B cell (primary cell): ENCODE measurements at regions not wholly inside any gene's neighbourhood (a gene's known extent, or its start where the extent isn't known, plus 50 kb on each side); places are given as distances from the start of the nearest gene placed in this dataset.

Source experiments
- ATAC-seq: fragments of 200-7000 bp; cut with Tn5 transposase; one replicate; pipeline ENCODE4 v1.10.0; 2021; ENCODE audit warnings: low read depth, mild to moderate bottlenecking, moderate number of reproducible peaks, moderate library complexity
- CTCF ChIA-PET: fragments of 350-600 bp; sonication (Branson Sonifier 250); formaldehyde crosslinking; loops from one replicate; lab custom pipeline; 2021; ENCODE audit warnings: antibody characterized with exemption, inconsistent platforms; lab: Charles Lee
- POLR2A ChIA-PET: fragments of 350-600 bp; sonication (Branson Sonifier 250); formaldehyde crosslinking; loops from one replicate; lab custom pipeline; 2021; ENCODE audit warnings: antibody characterized with exemption; lab: Charles Lee
- DNase-seq: peaks from one replicate; pipeline ENCODE4 v3.0.0; 2013
- H2AFZ ChIP-seq: 2 replicates; pipeline ENCODE4 v1.6.1; 2012; ENCODE audit warnings: mild to moderate bottlenecking, low read depth, low read length; ENCODE audit not compliant: insufficient read depth, poor library complexity, severe bottlenecking
- H3K27ac ChIP-seq, 2 donors: 1 replicate in 1 of 2; 2 replicates in 1 of 2; pipeline ENCODE4 v1.5.1; 2012 to 2013; ENCODE audit warnings: low read length in 2 of 2, mild to moderate bottlenecking in 2 of 2, moderate library complexity in 1 of 2
- H3K27me3 ChIP-seq, 4 experiments: fragments of 200-600 bp in 1 of 4; sonication (generic) in 1 of 4; replicated peaks in 1 of 4; 1 replicate in 2 of 4; 2 replicates in 2 of 4; pipeline versions ENCODE4 v1.6.1 to v1.7.0; 2013 to 2016; ENCODE audit warnings: low read length in 3 of 4, mild to moderate bottlenecking in 2 of 4, mixed read lengths in 1 of 4, moderate library complexity in 1 of 4; ENCODE audit not compliant: insufficient read depth in 4 of 4, control insufficient read depth in 3 of 4; ENCODE audit errors: control extremely low read depth in 1 of 4
- H3K36me3 ChIP-seq, 2 experiments: replicated peaks in 1 of 2; 1 replicate in 1 of 2; 2 replicates in 1 of 2; pipeline versions ENCODE4 v1.6.1 to v1.7.1; 2013; ENCODE audit warnings: low read length in 1 of 2; ENCODE audit not compliant: insufficient read depth in 2 of 2, control insufficient read depth in 1 of 2; ENCODE audit errors: control extremely low read depth in 1 of 2, extremely low read depth in 1 of 2
- H3K4me1 ChIP-seq, 2 donors: fragments of 200-600 bp in 1 of 2; sonication (generic) in 1 of 2; 1 replicate in 1 of 2; 2 replicates in 1 of 2; pipeline versions ENCODE4 v1.5.1 to v1.6.1; 2013 to 2017; ENCODE audit warnings: low read length in 2 of 2; ENCODE audit not compliant: control insufficient read depth in 2 of 2, insufficient read depth in 2 of 2
- H3K4me2 ChIP-seq: replicated peaks from 2 replicates; pipeline ENCODE3; 2012; ENCODE audit warnings: mild to moderate bottlenecking, low read depth, low read length; ENCODE audit not compliant: poor library complexity, severe bottlenecking
- H3K4me3 ChIP-seq, 5 experiments: fragments of 200-600 bp in 1 of 5; sonication (generic) in 1 of 5; 1 replicate in 3 of 5; 2 replicates in 2 of 5; pipeline versions ENCODE4 v1.5.1 to v1.7.0; 2011 to 2016; ENCODE audit warnings: low read length in 4 of 5, mild to moderate bottlenecking in 4 of 5, low read depth in 2 of 5, control low read depth in 1 of 5, moderate library complexity in 1 of 5; ENCODE audit not compliant: insufficient read depth in 1 of 5; ENCODE audit errors: control extremely low read depth in 1 of 5, extremely low read depth in 1 of 5
- H3K79me2 ChIP-seq: fragments of 200-600 bp; sonication (generic); one replicate; pipeline ENCODE4 v1.6.0; 2016; ENCODE audit warnings: low read length; ENCODE audit not compliant: control insufficient read depth, insufficient read depth
- H3K9ac ChIP-seq: fragments of 200-600 bp; sonication (generic); 2 replicates; pipeline ENCODE4 v1.6.1; 2017; ENCODE audit warnings: mild to moderate bottlenecking, low read length, moderate library complexity
- H3K9me3 ChIP-seq, 3 donors: one replicate each; pipeline versions ENCODE4 v1.6.1 to v1.7.1; 2013; ENCODE audit warnings: low read length in 2 of 3; ENCODE audit not compliant: control insufficient read depth in 2 of 3, insufficient read depth in 1 of 3; ENCODE audit errors: control extremely low read depth in 1 of 3
- H4K20me1 ChIP-seq: 2 replicates; pipeline ENCODE4 v1.6.0; 2012; ENCODE audit warnings: mild to moderate bottlenecking, low read length; ENCODE audit not compliant: insufficient read depth, control insufficient read depth, poor library complexity, severe bottlenecking
- H3K27ac Mint-ChIP-seq: one replicate; pipeline ENCODE4 v1.8.0; 2021; ENCODE audit warnings: mixed read lengths
- H3K27me3 Mint-ChIP-seq: one replicate; pipeline ENCODE4 v1.8.0; 2021; ENCODE audit warnings: mixed read lengths
- H3K4me1 Mint-ChIP-seq: one replicate; pipeline ENCODE4 v1.8.0; 2021; ENCODE audit warnings: mixed read lengths
- H3K4me3 Mint-ChIP-seq: one replicate; pipeline ENCODE4 v1.8.0; 2021; ENCODE audit warnings: mixed read lengths
- H3K9me3 Mint-ChIP-seq: one replicate; pipeline ENCODE4 v1.8.0; 2022; ENCODE audit warnings: mixed read lengths; ENCODE audit not compliant: insufficient read depth
- EZH2 ChIP-seq: IDR thresholded peaks from 2 replicates; pipeline ENCODE4 v1.6.1; 2012; ENCODE audit warnings: borderline replicate concordance, low read depth, mild to moderate bottlenecking, moderate library complexity, low read length; ENCODE audit not compliant: insufficient read depth, poor library complexity, severe bottlenecking
- WGBS: methylation state at CpG from one replicate; pipeline ENCODE4 v1.1.5; 2013; ENCODE audit warnings: missing lambda C conversion rate; ENCODE audit not compliant: insufficient coverage; 5-methylcytosine and 5-hydroxymethylcytosine counted together
- intact Hi-C: fragments of 100-400 bp; cut with micrococcal nuclease; formaldehyde crosslinking; loops from one replicate; pipeline ENCODE4 v1.10.0; 2022
- TF ChIP-seq, protein P1 (sequence below): fragments of 200-600 bp; IDR thresholded peaks from one replicate; pipeline ENCODE4 v1.8.0; 2022; ENCODE audit warnings: antibody characterized with exemption, mild to moderate bottlenecking

DNA sequence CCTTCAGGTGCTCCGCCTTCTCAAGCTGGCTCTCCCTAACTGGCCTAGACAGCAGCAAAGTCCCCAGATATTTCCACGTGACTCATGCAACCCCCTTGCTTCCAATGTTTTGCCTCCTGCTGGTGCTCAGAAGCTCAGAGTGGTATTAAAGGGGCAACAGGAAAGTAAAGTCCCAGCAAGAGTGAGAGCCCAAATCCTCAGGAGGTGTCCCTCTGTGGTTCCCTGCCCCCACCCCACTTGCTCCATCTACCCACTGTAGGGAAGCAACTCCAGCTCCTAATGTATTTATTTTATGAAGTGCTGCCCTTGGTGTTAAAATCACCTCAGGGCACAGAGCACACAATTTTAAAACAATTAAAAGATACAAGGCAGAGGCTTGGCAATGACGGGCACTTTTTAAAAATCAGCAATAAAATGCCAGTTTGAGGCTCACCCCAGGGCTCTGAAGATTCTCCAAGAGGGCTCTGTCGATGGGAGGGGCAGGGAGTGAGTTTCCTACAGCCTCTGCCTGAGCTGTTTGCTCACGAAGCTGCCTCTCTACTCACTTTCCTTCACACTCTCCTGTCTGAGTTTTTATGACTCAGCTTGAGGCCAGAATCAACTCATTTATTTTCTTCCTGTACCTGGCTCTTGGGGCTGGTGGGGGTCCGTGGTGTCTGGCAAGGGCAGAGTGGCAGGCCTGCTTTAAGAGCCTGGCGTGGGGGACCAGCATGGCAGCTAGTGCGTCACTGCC lies 81.9 kb upstream of the MAX start:
- no peak overlapping the region for H3K9ac ChIP-seq
- no peaks in the 10 kb centered on the region for H3K36me3 ChIP-seq
- 75% methylated on average over 3 of the region's 8 CpGs for WGBS
- Mint-ChIP-seq H3K4me3 (no peak overlapping the region), H3K4me1 (peaks cover 36% of the 10 kb centered on the region), H3K27ac (no peak overlapping the region), H3K9me3 (no peaks in the 10 kb centered on the region), H3K27me3 (no peaks in the 10 kb centered on the region)
- no peak overlapping the region for H2AFZ ChIP-seq
- TF ChIP-seq, protein P1, sequence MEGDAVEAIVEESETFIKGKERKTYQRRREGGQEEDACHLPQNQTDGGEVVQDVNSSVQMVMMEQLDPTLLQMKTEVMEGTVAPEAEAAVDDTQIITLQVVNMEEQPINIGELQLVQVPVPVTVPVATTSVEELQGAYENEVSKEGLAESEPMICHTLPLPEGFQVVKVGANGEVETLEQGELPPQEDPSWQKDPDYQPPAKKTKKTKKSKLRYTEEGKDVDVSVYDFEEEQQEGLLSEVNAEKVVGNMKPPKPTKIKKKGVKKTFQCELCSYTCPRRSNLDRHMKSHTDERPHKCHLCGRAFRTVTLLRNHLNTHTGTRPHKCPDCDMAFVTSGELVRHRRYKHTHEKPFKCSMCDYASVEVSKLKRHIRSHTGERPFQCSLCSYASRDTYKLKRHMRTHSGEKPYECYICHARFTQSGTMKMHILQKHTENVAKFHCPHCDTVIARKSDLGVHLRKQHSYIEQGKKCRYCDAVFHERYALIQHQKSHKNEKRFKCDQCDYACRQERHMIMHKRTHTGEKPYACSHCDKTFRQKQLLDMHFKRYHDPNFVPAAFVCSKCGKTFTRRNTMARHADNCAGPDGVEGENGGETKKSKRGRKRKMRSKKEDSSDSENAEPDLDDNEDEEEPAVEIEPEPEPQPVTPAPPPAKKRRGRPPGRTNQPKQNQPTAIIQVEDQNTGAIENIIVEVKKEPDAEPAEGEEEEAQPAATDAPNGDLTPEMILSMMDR = no peak
- no peak for TF ChIP-seq EZH2
- H3K27ac ChIP-seq = no peak overlapping the region
- H4K20me1 ChIP-seq = no peaks in the 10 kb centered on the region
- no peak for DNase-seq
- ATAC-seq = no peak
- peaks cover 0 to 14% (median 5%) of the 10 kb centered on the region in 3 donors for H3K9me3 ChIP-seq
- no peaks in the 10 kb centered on the region for H3K27me3 ChIP-seq
- POLR2A ChIA-PET = interaction anchor here (0.6 to 1.1 kb wide), 2 partner anchors 10 to 179 kb away, joined by 3 to 7 read pairs; no protein-coding TSS in a partner anchor
- intact Hi-C loops = no loop called here
- CTCF ChIA-PET = interaction anchor here (1.0 to 4.4 kb wide), 6 partner anchors 11 to 231 kb away, joined by 3 to 16 read pairs (median 4); no protein-coding TSS in a partner anchor
- no peak overlapping the region for H3K4me3 ChIP-seq
- H3K4me1 ChIP-seq = peaks cover 25 to 27% of the 10 kb centered on the region in 2 donors
- no peaks in the 10 kb centered on the region for H3K79me2 ChIP-seq
- no peak overlapping the region for H3K4me2 ChIP-seq

DNA sequence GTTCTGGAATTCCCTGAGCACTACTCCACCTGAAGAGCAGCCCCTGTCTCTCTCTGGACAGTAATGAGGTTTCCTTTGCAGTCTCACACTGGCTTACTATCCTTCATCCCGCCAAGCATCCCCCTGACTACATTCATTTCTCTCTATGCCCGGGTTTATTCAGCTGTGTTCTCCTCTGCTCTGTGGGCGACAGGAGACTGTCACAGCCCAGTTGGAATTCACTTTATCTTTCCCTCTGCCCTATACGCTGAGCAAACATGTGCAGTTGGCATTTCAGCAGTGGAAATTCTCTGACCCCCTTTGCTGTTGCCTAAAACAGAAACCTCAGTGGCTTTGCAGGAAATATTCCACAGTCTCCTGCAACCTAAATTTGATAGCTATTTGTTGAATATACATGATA lies 83.5 kb upstream of the MAX start:
- H3K4me1 Mint-ChIP-seq = peaks cover 20% of the 10 kb centered on the region
- CTCF ChIA-PET = interaction anchor here (1.3 to 4.4 kb wide), 3 partner anchors 9 to 229 kb away, joined by 3 to 16 read pairs (median 5); no protein-coding TSS in a partner anchor

More for the DNA sequence above, 83.5 kb upstream of the MAX start:
- H3K27ac Mint-ChIP-seq = no peak overlapping the region
- no peaks in the 10 kb centered on the region for H3K79me2 ChIP-seq
- H3K27me3 Mint-ChIP-seq = no peaks in the 10 kb centered on the region
- ATAC-seq (no peak), DNase-seq (no peak)
- no peaks in the 10 kb centered on the region for H3K27me3 ChIP-seq
- H4K20me1 ChIP-seq = no peaks in the 10 kb centered on the region
- H3K4me3 Mint-ChIP-seq = no peak overlapping the region
- intact Hi-C loops = no loop called here
- 92% methylated on average over 3 of the region's 4 CpGs for WGBS
- no peak overlapping the region for H3K4me2 ChIP-seq
- peaks cover 0 to 14% (median 5%) of the 10 kb centered on the region in 3 donors for H3K9me3 ChIP-seq
- TF ChIP-seq EZH2 = no peak
- TF ChIP-seq, protein P1 = no peak
- H3K27ac ChIP-seq = no peak overlapping the region
- H3K4me3 ChIP-seq = no peak overlapping the region
- no peaks in the 10 kb centered on the region for H3K9me3 Mint-ChIP-seq
- no peak overlapping the region for H2AFZ ChIP-seq
- H3K9ac ChIP-seq = no peak overlapping the region
- POLR2A ChIA-PET = no interaction called here
- H3K36me3 ChIP-seq = no peaks in the 10 kb centered on the region
- peaks cover 11 to 12% of the 10 kb centered on the region in 2 donors for H3K4me1 ChIP-seq
